ENCODE measurements at regions not wholly inside any gene's neighbourhood (a gene's known extent, or its start where the extent isn't known, plus 50 kb on each side); places are given as distances from the start of the nearest gene placed in this dataset.

DNA sequence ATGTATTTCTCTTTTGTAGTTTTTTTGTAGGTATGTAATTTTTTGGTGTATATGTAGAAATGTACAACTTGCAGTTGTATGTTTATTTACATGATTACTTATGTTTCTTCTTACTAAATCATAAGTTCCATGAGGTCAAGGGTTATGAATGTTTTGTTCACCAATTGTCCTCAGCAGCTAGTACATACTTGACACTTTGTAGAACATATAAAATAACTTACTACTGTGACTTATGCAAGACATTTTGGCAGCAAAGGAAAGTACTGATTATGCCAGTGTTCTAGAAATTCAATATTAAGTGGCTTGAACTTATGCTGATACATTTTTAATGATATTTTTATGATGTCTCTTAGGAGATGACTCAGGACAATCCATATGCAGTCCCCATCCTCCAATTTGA is 209.6 kb downstream of the DKK1 start:
- CTCF ChIA-PET, result no interaction called here

DNA sequence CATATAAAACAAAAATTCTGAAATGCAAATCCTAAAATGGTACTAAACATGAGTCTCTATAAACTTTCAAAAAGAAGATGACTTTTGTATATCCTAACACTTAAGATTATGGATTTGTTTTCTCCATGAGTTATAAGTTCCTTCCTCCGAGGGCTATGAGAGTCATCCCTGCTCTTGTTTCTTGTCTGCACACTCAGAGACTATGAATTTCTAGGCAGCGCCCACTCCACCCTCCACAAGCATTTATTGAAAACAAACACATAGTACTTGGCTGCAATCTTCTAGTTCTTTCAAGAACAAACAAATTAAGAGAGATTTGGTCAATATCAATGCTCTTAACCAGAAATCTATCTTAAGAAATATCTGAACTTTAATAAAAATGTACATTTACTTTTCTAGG is 211.7 kb downstream of the DKK1 start:
- ChIA-PET CTCF (no interaction called here), POLR2A (ENCODE audit: low non-redundant PET) (no interaction called here)
- no peak overlapping the region for H3K27ac ChIP-seq
- no peak for DNase-seq (ENCODE audit: low spot score)
- TF ChIP-seq, protein P1, sequence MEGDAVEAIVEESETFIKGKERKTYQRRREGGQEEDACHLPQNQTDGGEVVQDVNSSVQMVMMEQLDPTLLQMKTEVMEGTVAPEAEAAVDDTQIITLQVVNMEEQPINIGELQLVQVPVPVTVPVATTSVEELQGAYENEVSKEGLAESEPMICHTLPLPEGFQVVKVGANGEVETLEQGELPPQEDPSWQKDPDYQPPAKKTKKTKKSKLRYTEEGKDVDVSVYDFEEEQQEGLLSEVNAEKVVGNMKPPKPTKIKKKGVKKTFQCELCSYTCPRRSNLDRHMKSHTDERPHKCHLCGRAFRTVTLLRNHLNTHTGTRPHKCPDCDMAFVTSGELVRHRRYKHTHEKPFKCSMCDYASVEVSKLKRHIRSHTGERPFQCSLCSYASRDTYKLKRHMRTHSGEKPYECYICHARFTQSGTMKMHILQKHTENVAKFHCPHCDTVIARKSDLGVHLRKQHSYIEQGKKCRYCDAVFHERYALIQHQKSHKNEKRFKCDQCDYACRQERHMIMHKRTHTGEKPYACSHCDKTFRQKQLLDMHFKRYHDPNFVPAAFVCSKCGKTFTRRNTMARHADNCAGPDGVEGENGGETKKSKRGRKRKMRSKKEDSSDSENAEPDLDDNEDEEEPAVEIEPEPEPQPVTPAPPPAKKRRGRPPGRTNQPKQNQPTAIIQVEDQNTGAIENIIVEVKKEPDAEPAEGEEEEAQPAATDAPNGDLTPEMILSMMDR (conservative IDR thresholded peaks at IDR 0.05; ENCODE audit: low read depth), result no peak

More for the DNA sequence above, 209.6 kb downstream of the DKK1 start:
- POLR2A ChIA-PET (ENCODE audit: low non-redundant PET), result no interaction called here
- DNase-seq (ENCODE audit: low spot score), result no peak
- H3K27ac ChIP-seq, result no peak overlapping the region
- TF ChIP-seq, protein P1 (conservative IDR thresholded peaks at IDR 0.05; ENCODE audit: low read depth), result no peak

DNA sequence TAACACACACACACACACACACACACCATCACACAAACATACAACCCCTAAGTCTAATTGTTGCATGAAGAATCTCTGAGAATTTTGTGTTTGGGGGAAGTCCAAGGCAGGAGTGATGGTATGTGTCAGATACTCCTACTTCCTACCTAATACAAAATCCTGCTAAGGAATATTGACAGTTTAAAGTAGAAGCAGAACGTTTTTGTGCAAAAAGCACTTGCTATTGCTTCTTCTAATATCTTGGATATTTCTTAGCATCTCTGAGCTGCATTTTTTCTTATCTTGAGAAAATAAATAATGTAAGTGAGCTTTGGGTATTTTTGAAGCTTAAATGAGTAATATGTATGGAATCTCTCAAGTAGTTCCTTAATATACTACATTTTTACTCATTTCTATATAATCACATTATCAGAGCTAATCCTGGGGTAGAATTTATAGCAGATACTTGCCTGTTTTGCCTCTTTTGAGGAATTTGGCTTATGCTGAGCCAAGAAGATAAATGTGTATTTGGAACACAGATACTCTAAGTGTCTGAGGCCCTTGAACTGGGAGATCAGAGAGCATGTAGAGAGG is 212.3 kb downstream of the DKK1 start:
- TF ChIP-seq, protein P1 (conservative IDR thresholded peaks at IDR 0.05; ENCODE audit: low read depth), result no peak
- POLR2A ChIA-PET (ENCODE audit: low non-redundant PET), result no interaction called here

DNA sequence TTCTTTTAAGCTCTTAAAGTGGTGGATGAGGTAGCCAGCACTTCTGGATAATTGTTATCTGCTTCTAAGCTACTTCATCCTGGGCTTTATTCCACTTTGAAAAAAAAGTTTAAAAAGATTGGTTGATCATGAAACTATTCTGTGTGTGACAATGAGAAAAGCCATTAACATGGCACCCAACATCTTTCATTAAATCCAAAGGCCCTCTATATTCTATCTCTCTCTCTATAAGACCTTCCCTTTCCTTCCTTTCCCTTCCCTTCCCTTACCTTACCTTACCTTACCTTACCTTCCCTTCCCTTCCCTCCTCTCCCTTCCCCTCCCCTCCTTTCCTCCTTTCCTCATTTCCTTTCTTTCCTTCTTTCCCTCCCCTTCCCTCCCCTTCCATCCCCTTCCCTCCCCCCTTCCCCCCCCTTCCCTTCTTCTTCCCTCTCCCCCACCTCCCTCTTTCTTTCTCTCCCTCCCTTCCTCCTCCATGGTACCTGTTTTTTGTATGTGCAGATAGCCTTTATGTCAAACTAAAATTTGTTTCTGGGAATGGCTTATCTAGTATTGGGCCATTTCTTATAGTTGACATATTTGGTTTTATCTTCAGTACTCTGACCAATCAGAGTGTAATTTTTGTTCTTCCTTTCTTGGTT is 218.7 kb downstream of the DKK1 start:
- CTCF ChIA-PET, result interaction anchor here (0.5 kb wide), 1 partner anchor 170 kb away, joined by 4 read pairs; no protein-coding TSS in a partner anchor
- TF ChIP-seq, protein P1 (conservative IDR thresholded peaks at IDR 0.05; ENCODE audit: low read depth), result no peak
- POLR2A ChIA-PET (ENCODE audit: low non-redundant PET), result no interaction called here
- H3K27ac ChIP-seq, result no peak overlapping the region
- no peak for DNase-seq (ENCODE audit: low spot score)

More for the DNA sequence above, 212.3 kb downstream of the DKK1 start:
- no peak for DNase-seq (ENCODE audit: low spot score)
- H3K27ac ChIP-seq, result no peak overlapping the region
- CTCF ChIA-PET, result no interaction called here

DNA sequence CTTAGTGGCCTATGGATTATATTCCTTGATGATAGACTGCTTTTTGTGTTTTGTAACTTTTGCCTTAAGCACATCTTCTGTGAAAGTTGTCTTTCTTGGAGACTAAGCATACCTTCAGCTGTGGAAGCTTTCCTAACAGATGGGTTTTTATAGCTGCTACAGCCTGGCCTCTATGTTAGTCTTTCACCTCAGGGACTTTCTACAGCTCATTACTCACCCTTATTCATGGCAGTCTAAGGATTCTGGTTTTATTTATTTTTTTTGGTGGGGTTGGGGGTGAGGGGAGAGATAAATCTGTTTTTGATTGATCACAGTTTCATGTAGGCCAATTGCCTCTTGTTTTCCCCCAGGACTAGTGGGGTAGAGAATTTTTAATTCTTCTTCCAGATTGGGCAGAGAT is 219.9 kb downstream of the DKK1 start:
- no peak overlapping the region for H3K27ac ChIP-seq
- DNase-seq (ENCODE audit: low spot score), result no peak
- TF ChIP-seq, protein P1 (conservative IDR thresholded peaks at IDR 0.05; ENCODE audit: low read depth), result no peak
- POLR2A ChIA-PET (ENCODE audit: low non-redundant PET), result no interaction called here
- CTCF ChIA-PET, result no interaction called here

DNA sequence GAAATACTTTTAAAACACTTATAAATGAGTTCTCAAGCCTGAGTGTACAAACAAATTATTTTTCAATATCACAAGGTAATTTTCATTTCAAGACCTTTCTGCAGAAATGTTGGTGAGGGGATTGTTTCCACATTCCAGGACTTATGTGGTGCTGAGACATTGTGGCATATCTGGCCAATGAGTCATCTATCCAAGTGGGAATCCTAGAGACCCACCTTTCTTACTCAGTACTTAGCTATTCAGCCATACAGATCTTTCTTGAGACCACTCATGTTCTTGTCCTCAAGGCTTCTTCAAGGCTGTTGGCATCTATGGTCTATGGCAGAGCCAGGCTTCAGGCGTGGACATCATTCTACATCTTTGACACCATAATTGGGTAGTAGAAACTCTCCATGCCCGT is 225.4 kb downstream of the DKK1 start:
- H3K27ac ChIP-seq, result no peak overlapping the region
- TF ChIP-seq, protein P1 (conservative IDR thresholded peaks at IDR 0.05; ENCODE audit: low read depth), result no peak
- ChIA-PET CTCF (no interaction called here), POLR2A (ENCODE audit: low non-redundant PET) (no interaction called here)
- peak; percentile 57 for DNase-seq (ENCODE audit: low spot score)
